HG03442 (cell line): ENCODE measurements at regions not wholly inside any gene's neighbourhood (a gene's known extent, or its start where the extent isn't known, plus 50 kb on each side); places are given as distances from the start of the nearest gene placed in this dataset.
A peak's percentile ranks its signal among the peaks of the same experiment; 100 is the strongest.
"Not testable (repeated sequence)": the region's sequence is repeated elsewhere in the genome, so short reads cannot be mapped to it uniquely, and the experiment has no call there.

Experiments used
- ATAC-seq: cut with Tn5 transposase; IDR thresholded peaks from one replicate; pipeline ENCODE4 v1.9.1; 2021; ENCODE audit warnings: mild to moderate bottlenecking, moderate library complexity; ENCODE audit not compliant: unreplicated experiment

DNA sequence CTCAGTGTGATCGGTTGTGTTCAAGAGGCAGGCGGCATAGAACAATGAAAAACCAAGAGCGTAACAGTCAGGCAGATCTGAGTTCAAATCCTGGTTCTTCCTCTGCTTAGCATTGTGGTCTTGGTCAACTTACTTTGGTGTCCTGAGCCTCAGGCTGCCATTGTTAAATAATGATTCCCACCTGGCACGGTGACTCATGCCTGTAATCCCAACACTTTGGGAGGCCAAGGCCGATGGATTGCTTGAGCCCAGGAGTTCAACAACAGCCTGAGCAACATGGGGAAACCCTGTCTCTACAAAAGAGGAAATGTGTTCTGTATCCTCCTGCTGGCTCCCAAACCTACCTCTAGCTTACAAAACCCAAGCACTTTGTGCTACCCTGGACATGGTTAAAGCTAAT lies 129.0 kb upstream of the STX18 start:
- ATAC-seq = no peak

DNA sequence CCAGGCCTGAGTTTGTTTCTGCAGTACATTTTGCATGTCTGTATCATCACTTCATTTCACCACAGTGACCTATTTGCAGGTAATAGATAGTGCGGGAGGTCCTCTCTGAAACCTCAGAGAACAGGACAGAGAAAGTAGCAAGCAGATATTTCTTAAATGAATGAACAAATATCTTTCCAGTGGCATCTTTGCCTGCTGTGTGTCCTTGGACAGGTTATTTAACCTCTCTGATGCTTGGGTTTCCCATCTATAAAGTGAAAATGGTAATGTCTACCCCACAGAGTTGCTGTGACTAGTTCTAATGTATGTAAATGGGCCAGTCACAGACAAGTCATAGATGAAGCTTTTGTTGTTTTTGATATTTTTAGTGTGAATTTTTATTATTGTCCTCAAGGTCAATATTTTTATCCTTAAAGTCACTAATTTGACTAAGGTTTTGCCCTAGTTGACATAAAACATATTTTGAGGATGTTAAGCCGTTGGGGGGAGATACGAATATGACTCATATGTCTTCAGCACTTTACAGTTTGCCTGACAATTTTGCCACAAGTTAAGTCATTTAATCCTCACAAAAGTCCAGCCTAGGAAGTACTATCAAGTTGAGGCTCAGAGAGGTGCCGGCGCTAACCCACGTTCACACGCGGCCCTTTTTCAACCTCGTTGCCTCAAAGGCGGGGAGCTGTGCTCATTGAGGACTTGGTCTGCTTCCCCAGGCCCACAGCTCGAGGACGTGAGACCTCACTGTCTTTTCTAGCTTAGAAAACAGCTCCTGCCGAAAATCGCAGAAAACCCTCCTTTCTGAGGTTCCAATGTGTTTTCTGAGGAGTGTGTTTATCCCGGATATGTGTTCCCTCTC lies 126.7 kb upstream of the STX18 start:
- ATAC-seq = peak; percentile 25

DNA sequence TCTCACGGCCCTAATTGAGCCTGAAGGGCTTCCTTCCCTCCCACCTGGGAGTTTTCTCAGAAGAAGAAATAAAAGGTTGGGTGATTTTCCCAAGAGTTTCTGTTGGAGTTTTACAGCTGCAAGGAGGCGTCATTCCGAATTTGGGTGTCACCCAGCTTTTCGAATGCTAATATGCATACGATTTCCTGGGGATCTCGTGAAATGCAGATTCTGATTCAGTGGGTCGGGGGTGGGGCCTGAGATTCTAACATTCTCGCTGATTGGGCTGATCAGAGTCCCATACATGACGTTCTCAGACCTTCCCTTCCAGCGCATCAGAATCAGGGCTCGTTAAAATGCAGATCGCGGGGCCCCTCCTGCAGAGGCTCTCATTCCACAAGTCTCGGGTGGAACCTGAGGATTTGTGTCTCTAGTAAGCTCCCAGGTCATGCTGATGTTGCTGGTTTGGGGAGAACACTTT lies 125.8 kb upstream of the STX18 start:
- no peak for ATAC-seq

- no peak for ATAC-seq
These were observed 125.1 kb upstream of the STX18 start for GRCh38 chr4:4666693-4667621.

- no peak for ATAC-seq
These were observed 124.3 kb upstream of the STX18 start for GRCh38 chr4:4666187-4666586.

- no peak for ATAC-seq
These were observed 122.4 kb upstream of the STX18 start for GRCh38 chr4:4664234-4664633.

GRCh38 chr4:4663028-4663427 lies 121.2 kb upstream of the STX18 start:
- no peak for ATAC-seq

GRCh38 chr4:4662230-4662629 lies 120.4 kb upstream of the STX18 start:
- ATAC-seq = no peak

DNA sequence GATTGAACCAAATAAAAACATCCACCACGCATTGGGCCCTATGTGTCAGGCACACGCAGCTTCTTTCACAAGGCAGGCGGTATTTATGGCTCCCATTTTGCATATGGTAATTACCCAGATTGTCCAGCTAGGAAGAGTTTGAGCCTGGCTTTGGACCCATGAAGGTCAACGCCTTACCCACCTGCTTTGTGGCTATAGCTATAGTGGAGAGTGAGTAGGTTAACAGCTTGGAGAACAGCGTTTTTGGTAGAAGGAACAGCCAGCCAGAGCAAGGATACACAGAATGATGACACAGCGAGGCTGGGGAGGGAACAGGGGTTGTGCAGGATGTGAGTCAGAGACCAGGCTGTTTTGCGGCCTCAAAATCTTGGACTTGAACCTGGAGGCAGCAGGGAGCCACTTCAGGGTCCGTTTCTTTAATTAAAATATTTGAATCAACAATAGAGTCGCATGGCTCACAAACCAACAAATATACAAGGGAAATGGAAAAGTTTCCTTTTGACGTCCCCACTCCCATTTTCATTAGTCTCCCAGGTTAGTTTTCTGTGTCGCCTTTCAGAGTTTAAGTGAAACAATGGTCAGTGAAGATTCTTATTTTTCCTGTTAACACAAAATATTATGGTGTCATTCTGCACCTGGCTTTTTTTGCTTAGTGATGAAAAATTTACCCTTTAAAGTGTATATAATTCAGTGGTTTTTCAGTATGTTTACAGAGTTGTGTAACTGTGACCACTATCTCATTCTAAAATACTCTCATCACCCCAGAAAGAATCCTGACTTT lies 118.2 kb upstream of the STX18 start:
- no peak for ATAC-seq

GRCh38 chr4:4658052-4658451 lies 116.2 kb upstream of the STX18 start:
- no peak for ATAC-seq

- no peak for ATAC-seq
These were observed 115.1 kb upstream of the STX18 start for GRCh38 chr4:4656977-4657376.

DNA sequence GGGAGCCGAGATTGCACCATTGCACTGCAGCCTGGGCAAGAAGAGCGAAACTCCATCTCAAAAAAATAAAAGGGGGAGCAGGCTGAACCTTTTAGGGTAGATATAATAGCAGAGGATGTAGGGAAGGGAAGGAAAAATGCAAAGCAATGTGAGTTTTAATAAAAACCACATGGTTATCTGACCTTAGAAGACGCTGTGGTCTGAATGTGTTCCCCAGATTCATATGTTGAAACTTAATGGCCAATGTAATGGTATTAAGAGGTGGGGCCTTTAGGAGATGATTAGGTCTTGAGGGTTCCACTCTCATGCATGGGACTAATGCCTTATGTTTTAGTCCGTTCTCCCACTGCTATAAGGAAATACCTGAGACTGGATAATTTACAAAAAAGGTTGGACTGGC lies 114.1 kb upstream of the STX18 start:
- ATAC-seq = no peak

GRCh38 chr4:4655011-4655410 lies 113.2 kb upstream of the STX18 start:
- no peak for ATAC-seq

- ATAC-seq = no peak
These were observed 110.2 kb upstream of the STX18 start for GRCh38 chr4:4651811-4652755.

DNA sequence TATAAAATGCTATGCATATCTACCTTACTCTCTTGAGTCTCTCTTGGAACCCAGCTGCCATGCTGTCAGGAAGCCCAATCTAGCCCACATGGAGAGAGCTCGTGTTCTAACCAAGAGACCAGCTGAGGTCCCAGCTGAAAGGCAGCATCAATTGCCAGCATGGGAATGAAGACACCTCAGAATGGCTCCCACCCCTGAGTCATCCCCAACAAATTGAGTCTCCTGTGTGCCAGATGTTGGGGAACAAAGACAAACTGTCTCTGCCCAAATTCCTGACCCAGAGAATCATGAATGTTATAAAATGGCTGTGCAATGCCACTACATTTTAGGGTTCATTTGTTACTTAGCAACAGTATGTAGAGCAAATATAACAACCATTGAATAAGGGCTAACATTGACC lies 105.2 kb upstream of the STX18 start:
- no peak for ATAC-seq

DNA sequence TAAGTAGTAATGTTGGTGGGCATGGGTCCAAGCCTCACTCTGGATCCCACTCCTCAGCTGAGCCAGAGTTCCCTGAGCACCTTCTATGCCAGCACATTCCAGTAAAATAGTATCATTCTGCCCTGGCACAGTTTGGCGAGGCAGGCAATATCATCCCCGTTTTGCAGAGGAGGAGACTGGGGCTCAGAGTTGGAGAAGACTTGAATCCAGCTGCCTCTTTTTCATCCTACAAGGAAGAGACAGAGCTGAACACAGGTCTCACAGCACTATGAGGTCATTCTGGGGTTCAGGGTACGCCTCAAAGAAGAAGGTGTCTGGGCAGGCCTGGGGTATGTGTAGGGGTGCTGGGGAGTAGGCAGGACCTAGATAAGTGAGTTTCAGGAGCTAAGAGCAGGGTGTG lies 103.9 kb upstream of the STX18 start:
- ATAC-seq = no peak

DNA sequence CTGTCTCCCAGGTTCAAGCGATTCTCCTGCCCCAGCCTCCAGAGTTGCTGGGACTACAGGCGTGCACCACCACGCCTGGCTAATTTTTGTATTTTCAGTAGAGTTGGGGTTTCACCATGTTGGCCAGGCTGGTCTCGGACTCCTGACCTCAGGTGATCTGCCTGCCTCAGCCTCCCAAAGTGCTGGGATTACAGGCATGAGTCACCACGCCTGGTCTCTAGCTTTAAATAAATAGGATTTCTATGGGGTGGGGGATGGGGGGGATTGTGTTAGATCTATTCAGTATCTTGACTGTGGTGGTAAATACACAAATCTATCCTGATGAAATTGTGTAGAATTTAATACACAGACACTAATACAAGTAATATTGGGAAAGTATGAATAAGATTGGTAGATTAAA lies 102.4 kb upstream of the STX18 start:
- not testable (repeated sequence) for ATAC-seq

DNA sequence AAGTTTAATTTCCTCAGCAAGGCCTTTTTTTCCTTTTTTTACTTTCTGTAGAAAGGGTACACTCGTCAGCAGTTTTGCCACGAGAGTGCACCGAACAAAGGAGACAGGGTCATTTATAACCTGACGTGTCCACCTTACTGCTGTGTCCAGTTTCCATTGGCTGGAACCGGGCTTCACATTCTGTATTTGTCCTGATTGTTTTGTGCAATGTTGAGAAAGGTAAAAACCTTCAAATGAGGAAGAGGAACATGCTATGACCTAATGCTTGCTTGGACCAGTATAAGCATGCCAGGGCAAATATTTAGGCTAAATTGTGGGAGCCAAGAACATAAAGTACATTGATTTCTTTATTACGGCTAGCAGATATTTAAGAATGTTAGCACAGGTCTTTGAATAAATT lies 101.9 kb upstream of the STX18 start:
- ATAC-seq = not testable (repeated sequence)

GRCh38 chr4:4643306-4643705 lies 101.5 kb upstream of the STX18 start:
- ATAC-seq = no peak

- ATAC-seq = no peak
These were observed 100.7 kb upstream of the STX18 start for GRCh38 chr4:4642496-4643000.
